ENCODE measurements at regions not wholly inside any gene's neighbourhood (a gene's known extent, or its start where the extent isn't known, plus 50 kb on each side); places are given as distances from the start of the nearest gene placed in this dataset.
A peak's percentile ranks its signal among the peaks of the same experiment; 100 is the strongest.
"Not testable (repeated sequence)": the region's sequence is repeated elsewhere in the genome, so short reads cannot be mapped to it uniquely, and the experiment has no call there.

DNA sequence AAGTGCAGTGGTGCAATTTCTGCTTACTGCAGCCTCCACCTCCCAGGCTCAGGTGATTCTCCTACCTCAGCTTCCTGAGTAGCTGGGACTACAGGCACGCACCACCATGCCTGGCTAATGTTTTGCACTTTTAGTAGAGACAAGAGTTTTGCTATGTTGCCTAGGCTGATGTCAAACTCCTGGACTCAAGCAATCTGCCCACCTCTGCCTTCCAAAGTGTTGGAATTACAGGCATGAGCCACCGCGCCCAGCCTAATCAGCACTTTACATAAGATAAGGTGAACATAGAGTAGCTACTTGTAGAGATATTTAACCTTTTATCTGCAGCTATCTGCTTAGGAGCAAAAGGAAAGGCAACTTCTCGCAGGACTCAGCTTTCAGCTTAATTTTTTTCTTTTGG is 77.5 kb upstream of the RGPD5 start:
- FAIRE-seq; DNase-seq (ENCODE audit: low spot score in 2 of 2): not testable (repeated sequence)

DNA sequence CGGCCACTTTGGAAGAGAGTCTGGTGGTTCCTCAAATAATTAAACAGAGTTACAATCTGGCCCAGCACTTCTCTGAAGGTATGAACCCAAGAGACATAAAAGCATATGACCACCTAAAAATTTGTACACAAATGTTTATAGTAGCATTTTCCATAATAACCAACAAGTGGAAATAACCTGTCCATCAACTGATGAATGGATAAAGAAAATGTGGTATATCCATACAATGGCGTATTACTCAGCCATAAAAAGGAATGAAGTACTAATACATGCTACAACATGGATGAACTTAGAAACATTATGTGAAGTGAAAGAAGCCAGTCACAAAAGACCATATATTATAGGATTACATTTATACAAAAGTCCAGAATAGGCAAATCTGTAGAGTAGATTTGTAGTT is 76.0 kb upstream of the RGPD5 start:
- no peak for DNase-seq (ENCODE audit: low spot score in 2 of 2)
- FAIRE-seq = no peak

DNA sequence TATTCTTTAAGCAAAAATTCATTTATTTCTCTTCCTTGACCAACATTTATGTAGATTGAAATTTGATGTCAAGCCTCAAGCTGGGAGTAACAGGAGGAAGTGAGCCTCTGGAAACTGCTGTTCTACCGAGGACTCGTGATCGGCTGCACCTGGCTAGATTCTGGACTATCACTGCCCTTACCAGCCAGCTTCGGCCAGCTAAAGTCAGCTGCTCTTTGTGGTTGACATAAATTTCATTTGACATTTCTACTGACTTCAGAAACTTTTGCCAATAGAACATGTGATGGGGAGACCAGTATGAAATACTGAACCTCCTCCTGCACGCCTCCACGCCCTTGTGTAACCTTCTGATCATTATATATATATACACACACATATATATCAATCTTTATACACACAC is 74.2 kb upstream of the RGPD5 start:
- FAIRE-seq = no peak

DNA sequence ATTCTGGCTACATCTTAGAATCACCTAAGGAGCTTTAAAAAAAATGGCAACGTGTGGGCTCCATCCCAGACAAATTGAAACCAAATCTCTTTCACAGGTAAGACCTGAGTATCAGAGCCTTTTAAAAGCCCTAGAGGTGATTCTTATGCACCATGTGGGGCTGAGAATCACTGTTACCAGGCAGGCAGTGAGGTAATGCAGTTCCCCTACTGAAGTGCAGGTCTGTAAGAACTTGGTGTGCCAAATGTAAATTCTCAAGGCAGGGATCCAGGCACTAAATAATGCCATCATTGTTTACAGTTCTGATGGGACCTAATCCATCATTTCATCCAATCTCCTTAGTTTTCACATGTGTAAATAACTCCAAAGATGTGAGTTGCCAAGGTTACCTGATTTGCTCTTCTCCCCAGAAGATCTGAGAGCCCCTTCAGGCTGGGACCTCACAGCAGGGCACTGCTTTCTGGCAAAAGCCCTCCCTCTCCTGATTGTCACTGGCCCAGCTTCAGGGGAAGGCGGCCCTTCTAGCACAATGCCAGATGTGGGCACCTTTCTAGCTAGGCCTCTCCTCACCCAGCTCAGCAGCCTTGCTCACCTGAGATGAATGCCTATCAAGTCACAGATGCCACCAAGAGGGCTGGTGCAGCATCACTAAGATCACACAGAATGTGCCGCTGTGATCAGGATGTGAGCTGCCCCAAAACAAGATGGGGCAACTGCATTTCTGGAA is 73.6 kb upstream of the RGPD5 start:
- no peak for DNase-seq (ENCODE audit: low spot score in 2 of 2)
- FAIRE-seq = no peak

More for the DNA sequence above, 74.2 kb upstream of the RGPD5 start:
- no peak for DNase-seq (ENCODE audit: low spot score in 2 of 2)

DNA sequence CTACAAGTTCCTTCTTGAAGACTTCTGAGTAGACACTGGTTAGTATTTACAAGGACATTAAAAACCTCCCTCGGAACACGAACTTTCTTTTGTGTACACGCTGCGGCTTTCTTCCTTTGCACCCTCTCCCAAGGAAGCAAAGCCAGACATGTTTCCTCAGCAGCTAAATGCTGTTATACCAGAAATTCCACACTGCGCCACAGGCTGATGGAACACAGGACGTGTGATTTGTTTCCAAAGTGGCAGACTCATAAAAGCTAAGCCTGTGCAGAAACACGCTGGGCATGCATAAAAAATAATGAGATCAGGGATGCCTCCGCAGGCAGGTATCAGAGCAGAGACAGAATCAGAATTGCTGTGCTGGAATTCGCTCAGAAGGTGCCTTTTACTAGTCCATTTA is 73.0 kb upstream of the RGPD5 start:
- no peak for DNase-seq (ENCODE audit: low spot score in 2 of 2)

DNA sequence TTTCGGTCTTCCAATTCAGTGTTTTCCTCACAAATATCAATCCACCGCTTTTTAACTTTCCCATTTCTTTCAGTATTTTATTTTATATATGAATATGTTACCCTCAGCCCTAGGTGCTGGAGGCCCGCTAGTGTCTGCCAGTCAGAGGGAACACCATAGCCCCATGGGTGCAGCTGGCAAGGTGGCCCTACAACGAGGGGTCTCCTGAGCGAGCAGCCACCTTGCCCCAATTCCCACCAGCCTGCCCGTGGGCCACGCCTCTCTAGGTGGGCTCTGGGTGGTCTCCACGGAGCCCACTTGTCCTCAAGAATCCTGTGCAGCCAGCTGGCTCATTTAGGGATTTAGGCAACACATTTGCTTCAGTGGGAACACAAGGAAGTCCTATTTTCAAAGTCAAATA is 72.5 kb upstream of the RGPD5 start:
- DNase-seq (ENCODE audit: low spot score in 2 of 2) = no peak
- FAIRE-seq = no peak

More for the DNA sequence above, 73.0 kb upstream of the RGPD5 start:
- FAIRE-seq = no peak

DNA sequence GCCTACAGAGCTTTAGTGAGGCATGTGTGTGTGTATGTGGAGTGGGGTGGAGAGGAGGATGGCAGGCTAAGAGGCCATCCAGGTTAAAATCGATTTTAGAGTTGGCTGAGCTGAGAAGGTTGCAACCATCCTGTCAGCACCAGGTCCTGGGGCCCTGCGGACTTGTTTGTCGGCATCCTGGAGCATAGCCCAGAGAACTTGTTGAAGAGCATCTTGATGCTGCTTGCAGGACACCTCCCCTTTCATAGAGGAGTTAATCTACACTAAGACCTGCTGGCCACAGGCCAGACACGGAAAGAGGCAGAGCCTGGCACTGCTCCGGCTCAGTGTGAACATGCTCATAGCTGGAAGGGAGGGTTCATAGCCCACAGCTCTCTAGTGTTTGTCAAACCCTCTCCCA is 72.1 kb upstream of the RGPD5 start:
- FAIRE-seq = no peak
- DNase-seq (ENCODE audit: low spot score in 2 of 2) = no peak

DNA sequence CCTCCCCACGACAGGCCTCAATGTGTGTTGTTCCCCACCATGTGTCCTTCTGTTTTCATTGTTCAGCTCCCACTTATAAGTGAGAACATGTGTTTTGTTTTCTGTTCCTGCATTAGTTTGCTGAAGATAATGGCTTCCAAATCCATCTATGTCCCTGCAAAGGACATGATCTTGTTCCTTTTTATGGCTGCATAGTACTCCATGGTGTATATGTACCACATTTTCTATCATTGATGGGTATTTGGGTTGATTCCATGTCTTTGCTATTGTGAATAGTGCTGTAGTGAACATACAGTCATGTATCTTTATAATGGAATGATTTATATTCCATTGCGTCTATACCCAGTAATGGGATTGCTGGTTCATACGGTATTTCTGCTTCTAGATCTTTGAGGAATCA is 71.5 kb upstream of the RGPD5 start:
- FAIRE-seq; DNase-seq (ENCODE audit: low spot score in 2 of 2): not testable (repeated sequence)

DNA sequence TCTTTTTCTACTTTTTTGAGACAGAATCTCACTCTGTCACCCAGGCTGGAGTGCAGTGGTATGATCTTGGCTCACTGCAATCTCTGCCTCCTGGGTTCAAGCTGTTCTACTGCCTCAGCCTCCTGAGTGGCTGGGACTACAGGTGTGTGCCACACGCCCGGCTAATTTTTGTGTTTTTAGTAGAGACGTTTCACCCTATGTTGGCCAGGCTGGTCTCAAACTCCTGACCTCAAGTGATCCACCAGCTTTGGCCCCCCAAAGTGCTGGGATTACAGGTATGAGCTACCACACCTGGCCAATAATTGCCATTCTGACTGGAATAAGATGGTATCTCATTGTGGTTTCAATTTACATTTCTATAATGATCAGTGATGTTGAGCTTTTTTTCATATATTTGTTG is 71.0 kb upstream of the RGPD5 start:
- not testable (repeated sequence) for DNase-seq (ENCODE audit: low spot score in 2 of 2); FAIRE-seq

DNA sequence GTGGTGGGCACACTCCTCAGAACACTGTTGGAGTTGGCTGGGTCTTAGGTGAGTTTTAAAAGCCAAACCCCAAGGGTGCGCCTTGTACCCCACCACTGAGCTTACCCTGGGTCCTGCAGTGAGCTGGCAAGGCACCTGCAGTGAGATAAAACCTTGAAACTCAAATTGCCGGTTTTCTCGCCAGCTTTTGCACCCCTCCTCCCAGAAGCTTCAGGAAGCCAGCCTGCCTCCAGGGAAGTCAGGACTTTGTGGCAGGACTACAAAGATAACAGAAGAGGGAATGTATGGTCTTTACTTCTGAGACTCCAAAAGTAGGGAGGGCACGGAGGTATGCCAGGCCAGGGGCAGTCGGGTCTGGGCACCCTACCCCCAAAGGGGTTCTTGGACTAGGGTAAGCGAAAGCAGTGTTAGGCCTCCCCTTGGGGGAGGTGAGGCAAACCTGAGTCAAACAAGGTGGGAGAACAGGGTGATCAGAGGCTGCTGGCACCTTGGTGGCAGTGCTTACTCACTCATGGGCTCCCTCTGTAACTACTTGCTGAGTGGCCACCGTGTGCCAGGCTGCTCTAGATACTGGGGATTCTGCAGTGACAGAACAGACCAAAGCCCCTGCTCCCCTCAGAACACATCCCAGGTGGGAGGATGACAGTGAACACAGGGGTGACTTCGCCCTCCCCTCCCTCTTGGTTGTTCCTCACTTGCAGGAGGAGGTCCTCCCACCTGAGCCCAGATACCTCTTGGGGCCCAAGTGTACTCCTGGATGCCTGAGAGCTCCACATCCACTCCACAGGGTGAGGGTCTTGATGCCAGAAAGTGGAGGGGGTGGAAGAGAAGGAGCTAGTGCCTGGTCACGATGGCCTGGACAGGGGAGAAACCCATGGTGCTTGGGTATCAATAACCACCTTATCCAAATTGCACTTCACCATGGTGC is 69.3 kb upstream of the RGPD5 start:
- FAIRE-seq (no peak), DNase-seq (ENCODE audit: low spot score in 2 of 2) (no peak)

DNA sequence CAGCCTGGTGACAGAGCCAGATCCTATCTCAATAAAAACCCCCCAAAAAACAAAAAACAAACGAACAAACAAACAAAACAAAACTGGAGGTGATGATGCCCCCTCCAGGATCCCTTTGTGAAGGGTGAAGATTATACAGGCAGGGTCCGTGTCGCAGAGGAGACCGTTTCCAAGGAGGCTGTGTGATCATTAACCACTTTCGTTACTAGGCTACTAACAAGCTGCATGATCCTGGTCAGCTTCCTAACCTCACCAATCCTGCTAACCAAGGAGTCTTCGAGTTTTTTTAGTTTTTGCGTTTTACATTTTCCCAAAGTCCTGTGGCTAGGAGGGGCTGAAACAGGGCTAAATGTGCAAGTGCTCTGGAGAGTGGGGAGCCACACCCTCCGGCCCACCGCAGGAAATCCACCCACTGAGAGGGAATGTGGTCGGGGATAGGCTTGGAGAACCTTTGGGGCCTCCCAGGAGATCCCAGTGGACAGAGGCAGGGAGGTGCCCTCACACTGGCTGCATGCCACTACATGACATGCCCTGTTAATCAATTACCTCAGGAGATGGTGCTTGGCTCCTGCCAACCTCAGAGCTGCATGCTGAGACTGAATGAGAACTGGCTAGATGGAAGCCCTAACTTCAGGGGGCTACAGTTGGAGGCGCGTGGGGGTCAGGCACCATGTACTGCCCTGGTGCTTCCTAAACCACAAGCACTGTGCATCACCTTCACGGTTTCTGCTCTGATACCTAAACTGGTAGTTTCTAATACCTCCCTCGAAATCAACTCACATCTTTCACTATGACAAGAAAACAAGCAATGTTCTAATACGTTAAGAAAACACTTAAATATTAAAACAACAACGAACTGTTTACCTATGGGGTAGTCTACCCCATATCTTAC is 67.5 kb upstream of the RGPD5 start:
- no peak for DNase-seq (ENCODE audit: low spot score in 2 of 2)
- no peak for FAIRE-seq

DNA sequence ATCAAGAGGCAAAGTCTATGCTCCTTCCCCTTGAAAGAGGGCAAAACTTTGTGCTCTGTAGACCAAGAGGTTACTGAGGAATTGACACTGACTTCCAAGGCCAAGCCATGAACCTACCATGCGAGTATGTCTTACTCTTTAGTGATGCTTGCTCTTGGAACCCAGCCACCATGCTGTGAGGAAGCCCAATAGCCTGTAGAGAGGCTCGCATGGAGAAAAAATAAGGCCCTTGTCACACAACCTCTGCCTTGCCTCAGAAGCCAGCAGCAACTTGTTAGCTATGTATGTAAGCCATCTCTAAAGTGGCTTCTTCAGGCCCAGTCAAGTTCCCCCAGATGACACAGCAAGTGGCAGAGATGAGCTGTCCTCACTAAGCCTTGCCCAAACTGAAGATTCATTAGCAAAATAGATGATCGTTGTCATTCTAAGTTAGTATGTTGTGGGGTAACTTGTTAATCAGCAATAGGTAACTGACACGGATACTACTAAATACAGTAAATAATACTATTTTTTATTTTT is 66.1 kb upstream of the RGPD5 start:
- DNase-seq (ENCODE audit: low spot score in 2 of 2) (no peak), FAIRE-seq (no peak)

DNA sequence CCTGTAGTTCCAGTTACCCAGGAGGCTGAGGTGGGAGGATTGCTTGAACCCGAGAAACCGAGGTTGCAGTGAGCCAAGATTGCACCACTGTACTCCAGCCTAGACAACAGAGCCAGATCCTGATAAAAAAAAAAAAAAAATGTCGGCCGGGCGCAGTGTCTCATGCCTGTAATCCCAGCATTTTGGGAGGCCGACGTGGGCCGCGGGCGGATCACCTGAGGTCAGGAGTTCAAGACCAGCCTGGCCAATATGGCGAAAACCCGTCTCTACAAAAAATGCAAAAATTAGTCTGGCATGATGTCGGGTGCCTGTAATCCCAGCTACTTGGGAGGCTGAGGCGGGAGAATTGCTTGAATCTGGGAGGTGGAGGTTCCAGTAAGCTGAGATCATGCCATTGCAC is 60.4 kb upstream of the RGPD5 start:
- not testable (repeated sequence) for FAIRE-seq; DNase-seq (ENCODE audit: low spot score in 2 of 2)

DNA sequence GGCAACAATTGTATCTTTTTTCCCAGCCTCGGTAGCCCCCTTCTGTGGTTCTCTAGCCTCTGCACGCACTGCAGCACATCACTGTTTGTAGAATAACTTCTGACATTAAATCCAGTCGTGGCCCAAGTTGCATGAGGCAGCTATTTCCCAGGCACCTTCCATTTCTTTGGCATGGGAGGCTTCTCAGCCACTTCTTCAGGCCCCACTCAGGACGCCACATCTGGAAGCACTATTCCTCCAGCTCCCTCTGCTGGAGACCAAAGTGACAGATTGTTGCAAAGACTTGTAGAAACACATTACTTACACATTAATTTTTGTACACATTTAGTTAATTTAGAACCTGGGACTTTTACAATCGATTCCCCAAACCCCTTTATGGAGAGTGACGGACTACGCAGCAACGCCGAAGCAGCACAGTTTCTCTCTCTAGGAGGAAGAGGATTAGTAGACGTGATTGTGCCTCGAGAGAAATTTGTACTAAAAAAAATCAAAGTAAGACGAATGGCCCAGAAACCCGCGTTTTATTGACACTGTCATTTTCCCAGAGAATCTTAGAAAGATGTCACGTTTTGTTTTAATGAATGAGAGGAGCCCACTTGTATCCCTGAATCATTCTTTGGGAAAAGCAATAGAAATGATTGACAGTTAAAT is 57.8 kb upstream of the RGPD5 start:
- DNase-seq (ENCODE audit: low spot score in 2 of 2) (peak; percentile 9 to 37), FAIRE-seq (no peak)

Data from frontal cortex (tissue), 3 donors.